ENCODE measurements at regions not wholly inside any gene's neighbourhood (a gene's known extent, or its start where the extent isn't known, plus 50 kb on each side); places are given as distances from the start of the nearest gene placed in this dataset.

GRCh38 chr1:69215883-69216282 lies 351.8 kb upstream of the LRRC7 start:
- Histone ChIP-seq H3K79me2 (ENCODE audit: insufficient read depth) (no peaks in the 10 kb centered on the region), H3K9me2 (no peaks in the 10 kb centered on the region), H3K27ac (ENCODE audit: low read depth in 2 of 2, low read length in 1 of 2) (no peak overlapping the region), H3K36me3 (replicated peaks in 1 of 2; ENCODE audit: control insufficient read depth in 1 of 2, insufficient read depth in 2 of 2, low read length in 1 of 2) (no peaks in the 10 kb centered on the region), H3K9me3 (no peaks in the 10 kb centered on the region), H3K4me3 (ENCODE audit: low read depth in 2 of 2, low read length in 1 of 2) (no peak overlapping the region), H3K9ac (no peak overlapping the region), H3K4me2 (no peak overlapping the region), H3K27me3 (ENCODE audit: insufficient read depth) (no peaks in the 10 kb centered on the region), H4K20me1 (ENCODE audit: insufficient read depth) (no peaks in the 10 kb centered on the region), H3F3A (replicated peaks; ENCODE audit: insufficient read depth) (no peaks in the 10 kb centered on the region), H2AFZ (ENCODE audit: low read depth) (no peak overlapping the region), H3K4me1 (ENCODE audit: control insufficient read depth in 1 of 2, insufficient read depth in 2 of 2, low read depth in 1 of 2, low read length in 1 of 2) (no peaks in the 10 kb centered on the region)
- CTCF ChIA-PET, result no interaction called here
- POLR2A ChIA-PET, result no interaction called here
- DNase-seq, result no peak
- 54% methylated on average over 3 of the region's 3 CpGs for WGBS (ENCODE audit: low lambda C conversion rate)
- TF ChIP-seq ZBTB33 (IDR thresholded peaks at IDR 0.05; ENCODE audit: borderline replicate concordance, low read depth) (no peak), REST (IDR thresholded peaks at IDR 0.05; ENCODE audit: low read depth, low read length) (no peak), GATA2 (CRISPR knock-in tag; IDR thresholded peaks at IDR 0.05) (no peak), FOSL2 (IDR thresholded peaks at IDR 0.05; ENCODE audit: borderline replicate concordance, low read depth) (no peak), CHD2 (IDR thresholded peaks at IDR 0.05; ENCODE audit: low read length, partially characterized antibody) (no peak), CTCF (IDR thresholded peaks at IDR 0.05) (no peak), NFIC (IDR thresholded peaks at IDR 0.05; ENCODE audit: borderline replicate concordance) (no peak), RCOR1 (IDR thresholded peaks at IDR 0.05; ENCODE audit: low read length) (no peak)

GRCh38 chr1:69220672-69221071 lies 347.1 kb upstream of the LRRC7 start:
- Histone ChIP-seq H3K4me3 (ENCODE audit: low read depth in 2 of 2, low read length in 1 of 2) (no peak overlapping the region), H3K9me2 (no peaks in the 10 kb centered on the region), H3F3A (replicated peaks; ENCODE audit: insufficient read depth) (no peaks in the 10 kb centered on the region), H2AFZ (ENCODE audit: low read depth) (no peak overlapping the region), H3K9ac (no peak overlapping the region), H3K36me3 (replicated peaks in 1 of 2; ENCODE audit: control insufficient read depth in 1 of 2, insufficient read depth in 2 of 2, low read length in 1 of 2) (no peaks in the 10 kb centered on the region), H4K20me1 (ENCODE audit: insufficient read depth) (no peaks in the 10 kb centered on the region), H3K79me2 (ENCODE audit: insufficient read depth) (no peaks in the 10 kb centered on the region), H3K9me3 (no peaks in the 10 kb centered on the region), H3K4me1 (ENCODE audit: control insufficient read depth in 1 of 2, insufficient read depth in 2 of 2, low read depth in 1 of 2, low read length in 1 of 2) (no peaks in the 10 kb centered on the region), H3K27me3 (ENCODE audit: insufficient read depth) (no peaks in the 10 kb centered on the region), H3K4me2 (no peak overlapping the region), H3K27ac (ENCODE audit: low read depth in 2 of 2, low read length in 1 of 2) (no peak overlapping the region)
- no peak for DNase-seq
- POLR2A ChIA-PET, result no interaction called here
- CTCF ChIA-PET, result interaction anchor here (0.9 kb wide), 2 partner anchors 10 to 20 kb away, joined by 3 read pairs; no protein-coding TSS in a partner anchor
- 55% methylated on average over 1 of the region's 1 CpG for WGBS (ENCODE audit: low lambda C conversion rate)
- TF ChIP-seq TCF12 (IDR thresholded peaks at IDR 0.05), result no peak
- no peak for TF ChIP-seq MEF2A (IDR thresholded peaks at IDR 0.05; ENCODE audit: borderline replicate concordance, low read depth)

Measured in SK-N-SH (cell line).